IPS-NIHi7 (cell line): ENCODE measurements at regions not wholly inside any gene's neighbourhood (a gene's known extent, or its start where the extent isn't known, plus 50 kb on each side); places are given as distances from the start of the nearest gene placed in this dataset.
"Not testable (repeated sequence)": the region's sequence is repeated elsewhere in the genome, so short reads cannot be mapped to it uniquely, and the experiment has no call there.

Source experiments
- DNase-seq: peaks from one replicate; pipeline ENCODE4 v3.0.0; 2012; ENCODE audit warnings: mixed read lengths; ENCODE audit errors: extremely low spot score

DNA sequence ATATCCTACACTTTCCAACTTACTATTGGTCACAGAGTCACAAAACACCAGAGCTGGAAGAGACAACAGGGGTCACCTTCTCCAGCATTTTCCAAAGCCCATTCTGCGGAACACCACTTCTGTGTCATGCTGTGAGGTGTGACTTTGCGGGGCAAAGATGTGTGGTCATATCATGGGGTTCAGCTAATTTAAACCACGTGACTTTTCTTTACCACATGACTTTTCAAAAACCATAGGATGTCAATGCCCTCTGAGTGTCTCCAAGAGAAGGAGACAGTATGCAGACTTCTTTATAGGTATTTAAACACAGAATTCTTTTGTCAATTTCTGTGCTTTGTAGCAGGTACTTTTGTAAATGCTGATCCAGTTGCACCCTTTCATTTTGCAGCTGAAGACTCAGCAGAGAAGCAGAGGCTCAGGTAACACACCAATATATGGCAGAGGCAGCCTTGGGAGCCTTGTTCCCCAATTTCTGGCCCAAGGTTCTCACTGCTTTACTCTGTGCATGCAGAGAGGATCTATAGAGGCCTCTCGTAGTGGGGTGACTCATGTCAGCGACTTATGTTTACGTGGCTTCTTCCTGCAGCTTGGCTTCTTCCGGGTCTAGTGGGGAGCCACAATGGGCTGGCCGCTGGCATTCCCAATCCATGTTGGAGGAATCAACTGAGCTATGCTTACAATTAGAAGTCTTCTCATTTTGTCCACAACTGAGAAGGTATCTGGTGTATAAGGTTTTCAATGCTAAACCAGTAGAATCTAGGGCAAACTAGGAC, 104.0 kb upstream of the RHOBTB1 start:
- no peak for DNase-seq

DNA sequence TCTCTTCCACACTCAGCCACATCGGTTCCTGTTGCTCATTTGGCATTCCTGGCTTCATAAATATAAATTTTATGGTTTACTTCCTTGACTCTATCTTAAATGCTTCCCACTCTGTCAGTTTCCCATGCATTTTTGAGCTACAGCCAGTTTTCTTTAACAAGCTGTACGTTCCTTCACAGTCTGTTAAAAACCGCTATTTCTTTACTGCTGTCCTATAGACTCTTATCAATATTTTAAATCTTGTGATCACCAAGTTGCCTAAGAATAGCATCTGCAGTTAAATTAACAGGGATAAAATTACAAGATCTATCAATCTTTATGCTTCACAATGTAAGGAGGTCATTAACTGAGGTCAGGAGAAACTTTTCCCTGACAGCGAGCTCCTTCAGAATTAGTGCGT, 103.1 kb upstream of the RHOBTB1 start:
- no peak for DNase-seq

DNA sequence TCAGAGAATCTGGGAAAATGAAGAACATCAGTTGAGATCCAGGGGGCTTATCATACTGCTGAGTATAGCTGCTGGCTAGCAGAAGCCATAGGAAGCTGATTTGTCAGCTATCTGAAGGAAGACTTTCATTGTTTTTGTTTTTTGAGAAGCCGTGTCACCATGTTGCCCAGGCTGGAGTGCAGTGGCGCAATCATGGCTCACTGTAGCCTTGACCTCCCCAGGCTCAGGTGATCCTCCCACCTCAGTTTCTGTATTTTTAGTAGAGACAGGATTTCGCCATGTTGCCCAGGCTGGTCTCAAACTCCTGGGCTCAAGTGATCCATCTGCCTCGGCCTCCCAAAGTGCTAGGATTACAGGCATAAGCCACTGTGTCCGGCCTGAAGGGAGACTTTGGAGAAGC, 101.5 kb upstream of the RHOBTB1 start:
- not testable (repeated sequence) for DNase-seq

DNA sequence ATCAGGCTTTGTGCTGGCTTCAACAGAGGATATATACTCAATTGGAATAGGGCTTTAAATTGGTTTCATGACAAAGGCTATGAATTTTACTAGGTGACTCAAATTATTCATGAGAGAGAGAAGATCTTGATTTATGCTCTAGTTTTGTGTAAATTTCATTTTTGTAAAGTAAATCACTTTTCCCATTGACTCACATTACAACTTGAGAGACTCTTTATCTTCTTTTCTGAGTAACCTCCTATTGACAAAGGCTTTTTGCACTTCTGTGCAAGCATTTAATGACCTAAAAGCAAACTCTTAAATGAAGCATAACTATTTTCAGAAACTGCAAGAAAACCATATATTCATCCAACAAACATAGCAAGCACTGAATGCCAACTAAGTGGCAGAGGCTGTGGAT, 98.5 kb upstream of the RHOBTB1 start:
- DNase-seq = no peak

DNA sequence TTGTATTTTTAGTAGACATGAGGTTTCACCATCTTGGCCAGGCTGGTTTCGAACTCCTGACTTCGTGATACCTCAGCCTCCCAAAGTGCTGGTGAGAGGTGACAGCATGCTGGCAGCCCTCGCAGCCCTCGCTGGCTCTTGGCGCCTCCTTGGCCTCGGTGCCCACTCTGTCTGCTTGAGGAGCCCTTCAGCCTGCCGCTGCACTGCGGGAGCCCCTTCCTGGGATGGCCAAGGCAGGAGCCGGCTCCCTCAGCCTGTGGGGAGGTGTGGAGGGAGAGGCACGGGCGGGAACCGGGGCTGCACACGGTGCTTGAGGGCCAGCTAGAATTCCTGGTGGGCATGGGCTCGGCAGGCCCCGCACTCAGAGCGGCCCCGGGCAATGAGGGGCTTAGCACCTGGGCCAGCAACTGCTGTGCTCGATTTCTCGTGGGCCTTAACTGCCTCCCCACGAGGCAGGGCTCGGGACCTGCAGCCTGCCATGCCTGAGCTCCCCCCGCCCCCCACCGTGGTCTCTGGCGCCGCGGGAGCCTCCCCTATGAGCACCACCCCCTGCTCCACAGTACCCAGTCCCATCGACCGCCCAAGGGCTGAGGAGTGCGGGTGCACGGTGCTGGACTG, 96.5 kb upstream of the RHOBTB1 start:
- no peak for DNase-seq

DNA sequence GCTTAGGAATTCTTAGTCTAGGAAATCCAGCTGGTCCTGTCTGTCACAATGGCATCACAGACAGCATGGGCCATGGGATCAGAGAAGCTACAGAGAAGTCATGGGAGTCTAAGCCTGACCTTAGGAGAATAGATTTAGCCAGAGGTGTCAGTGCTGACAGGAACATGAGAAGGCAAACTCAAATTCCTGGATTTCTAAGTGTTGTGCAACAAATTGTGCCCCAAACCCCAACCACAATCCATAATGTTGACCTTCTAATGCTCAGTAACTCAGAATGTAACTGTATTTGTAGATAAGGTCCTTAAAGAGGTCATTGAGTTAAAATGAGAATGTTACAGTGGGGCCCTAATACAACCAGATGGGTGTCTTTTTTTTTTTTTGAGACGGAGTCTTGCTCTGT, 95.9 kb upstream of the RHOBTB1 start:
- DNase-seq = no peak

DNA sequence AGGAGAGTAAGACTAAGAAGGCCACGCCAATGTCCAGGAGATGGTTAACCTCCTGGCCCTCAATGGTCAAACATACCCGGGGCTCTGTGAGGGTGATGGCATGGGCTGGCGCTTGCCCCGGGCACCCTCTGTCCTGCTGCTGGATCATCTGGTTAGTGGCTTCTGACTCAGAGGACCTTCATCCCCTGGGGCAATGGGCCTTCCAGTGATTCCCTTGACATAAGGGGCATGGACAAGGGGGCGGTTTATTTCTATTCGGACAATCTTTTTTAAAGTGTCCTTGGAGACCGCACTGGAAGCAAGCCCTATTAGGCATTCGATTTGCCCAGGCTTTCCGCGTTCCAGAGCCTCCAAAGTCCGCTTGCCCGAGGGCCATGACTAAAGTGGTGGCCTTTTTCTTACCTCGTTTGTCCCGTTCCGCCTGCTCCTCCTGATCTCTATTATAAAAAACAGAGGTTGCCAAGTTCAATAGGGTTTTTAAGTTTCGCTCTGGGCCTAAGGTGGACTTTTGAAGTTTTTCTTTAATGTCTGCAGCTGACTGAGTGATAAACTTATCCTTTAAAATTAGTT, 93.4 kb upstream of the RHOBTB1 start:
- DNase-seq = not testable (repeated sequence)

DNA sequence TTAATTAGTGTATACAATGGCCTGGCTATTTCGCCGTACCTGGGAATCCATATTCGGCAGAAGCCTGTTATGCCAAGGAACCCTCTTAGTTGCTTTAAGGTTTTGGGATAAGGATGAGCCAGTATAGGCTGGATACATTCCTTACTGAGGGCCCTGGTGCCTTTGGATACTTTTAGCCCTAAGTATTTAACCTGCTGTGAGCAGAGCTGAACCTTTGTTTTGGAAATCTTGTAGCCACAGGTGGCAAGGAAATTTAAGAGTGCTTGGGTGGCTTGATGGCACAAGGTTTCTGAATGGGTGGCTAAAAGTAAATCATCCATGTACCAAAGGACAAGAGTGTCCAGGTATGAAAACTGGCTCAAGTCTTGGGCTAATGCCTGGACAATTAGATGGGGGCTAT, 92.2 kb upstream of the RHOBTB1 start:
- DNase-seq = not testable (repeated sequence)

DNA sequence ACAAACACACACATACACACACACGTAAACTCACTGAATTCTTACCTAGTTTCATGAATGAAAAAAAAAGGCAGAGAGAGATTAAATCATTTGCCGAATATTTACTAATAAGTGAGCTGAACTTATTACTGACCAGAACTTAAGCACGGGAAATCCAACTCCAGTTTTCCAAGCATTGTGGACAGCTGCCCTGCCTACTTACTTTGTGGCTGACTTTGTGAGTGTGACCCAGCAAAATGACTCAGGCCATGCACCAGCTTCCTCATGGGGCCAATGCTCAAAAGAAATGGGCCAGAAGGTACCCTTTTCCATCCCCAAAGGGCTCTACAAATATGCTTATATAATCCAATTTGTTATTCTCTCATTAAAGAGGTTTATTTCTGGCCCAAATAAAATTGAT, 87.4 kb upstream of the RHOBTB1 start:
- no peak for DNase-seq

DNA sequence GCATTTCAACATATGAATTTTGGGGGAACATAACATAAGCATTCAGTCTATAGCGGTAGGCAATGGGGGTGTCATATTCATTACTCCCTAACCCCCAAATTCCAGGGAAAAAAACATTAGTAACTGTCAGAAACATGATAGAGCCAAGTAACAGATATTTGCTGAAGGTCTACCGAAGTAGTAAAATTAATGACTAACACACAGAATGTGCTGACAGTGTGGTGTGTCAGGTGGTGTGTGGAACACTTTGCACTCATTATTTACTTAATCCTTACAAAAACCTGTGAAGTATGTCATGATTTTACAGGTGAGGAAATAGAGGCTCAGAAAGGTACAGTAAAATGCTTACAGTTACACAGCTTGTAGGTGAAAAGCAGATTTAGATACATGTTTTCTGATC, 85.4 kb upstream of the RHOBTB1 start:
- DNase-seq = no peak

DNA sequence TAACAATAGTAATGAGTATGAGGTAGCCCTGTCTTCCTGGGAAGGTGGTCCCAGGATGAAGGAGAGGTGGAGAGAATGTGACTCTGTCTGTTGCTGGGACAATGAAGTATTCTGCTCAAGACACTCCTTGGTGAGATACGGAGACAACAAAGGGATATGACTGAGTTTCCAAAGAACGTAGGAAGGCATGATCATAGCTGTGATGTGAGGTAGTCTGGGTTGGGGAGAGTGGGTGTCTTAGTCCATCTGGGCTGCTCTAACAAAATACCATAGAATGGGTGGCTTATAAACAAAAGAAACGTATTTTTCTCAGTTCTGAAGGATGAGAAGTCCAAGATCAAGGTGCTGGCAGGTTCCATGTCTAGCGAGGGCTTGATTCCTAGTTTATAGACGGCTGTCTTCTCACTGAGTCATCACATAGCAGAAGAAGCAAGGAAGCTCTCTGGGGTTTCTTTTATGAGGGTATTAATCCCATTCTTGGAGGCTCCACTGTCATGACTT, 84.9 kb upstream of the RHOBTB1 start:
- DNase-seq = no peak

DNA sequence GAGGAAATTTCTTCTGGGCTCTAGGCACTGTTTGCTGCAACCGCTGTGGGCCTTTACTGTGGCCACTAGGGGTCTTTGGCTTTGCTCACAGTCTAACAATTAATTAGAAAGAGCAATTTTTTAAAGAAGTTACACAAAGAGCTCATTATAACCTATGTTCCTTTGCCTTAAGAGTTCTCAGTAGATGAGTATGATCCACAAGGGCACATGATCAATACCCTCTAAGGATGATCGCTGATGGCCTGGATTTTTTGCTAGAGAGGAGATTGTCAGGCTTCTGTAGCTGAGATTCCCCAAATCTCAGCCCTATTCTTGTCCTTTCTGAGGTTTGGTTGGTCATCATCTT, 80.8 kb upstream of the RHOBTB1 start:
- peak; percentile 66 for DNase-seq

DNA sequence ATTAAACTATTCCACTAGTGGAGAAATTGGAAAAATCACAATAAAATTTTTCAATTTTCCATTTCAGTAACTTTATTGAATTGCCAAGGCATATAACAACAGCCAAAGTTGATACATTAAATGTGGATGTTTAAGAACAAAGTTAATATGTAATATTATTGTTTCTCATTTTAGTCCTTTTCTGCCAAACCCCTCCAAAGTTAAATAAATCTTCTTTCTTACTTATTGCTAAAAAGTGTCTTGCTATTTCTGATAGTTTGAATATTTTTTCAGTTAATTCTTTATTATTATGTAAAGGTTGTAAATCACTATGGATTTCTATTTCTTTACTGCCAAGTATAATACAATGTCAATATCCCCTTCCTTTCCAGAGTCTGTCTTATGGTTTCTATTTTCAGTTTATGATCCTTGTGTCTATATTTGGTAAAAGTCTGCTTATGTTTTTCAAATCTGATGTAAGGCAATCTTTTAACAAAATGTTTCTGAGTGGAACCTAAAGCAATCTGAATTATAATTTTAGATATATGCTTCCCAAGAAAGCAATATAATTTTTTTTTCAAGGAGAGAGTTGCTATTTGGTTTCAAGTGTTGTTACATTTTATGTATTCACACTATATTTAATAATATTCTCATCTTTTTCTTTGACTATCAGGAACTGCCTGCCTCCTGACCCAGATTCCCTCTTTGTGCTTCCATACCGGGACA, 80.3 kb upstream of the RHOBTB1 start:
- no peak for DNase-seq

DNA sequence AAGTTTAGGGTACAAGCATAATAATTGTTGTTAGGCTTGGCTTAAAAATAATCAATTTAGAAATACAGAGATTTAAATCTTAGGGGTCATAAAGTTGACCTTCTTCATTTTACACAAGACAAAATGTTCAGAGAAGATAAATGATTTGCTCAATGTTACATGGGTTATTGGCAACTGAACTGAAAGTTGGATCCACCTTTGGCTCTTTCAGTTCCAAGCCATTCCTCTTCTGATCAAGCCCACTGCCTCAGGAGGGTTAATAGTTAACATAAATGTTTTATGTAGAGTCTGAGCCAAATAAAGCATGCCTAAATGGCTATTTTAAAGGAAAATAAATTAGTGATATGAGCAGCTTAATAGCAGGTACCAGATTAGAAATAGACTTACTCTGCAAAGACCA, 79.1 kb upstream of the RHOBTB1 start:
- DNase-seq = no peak

DNA sequence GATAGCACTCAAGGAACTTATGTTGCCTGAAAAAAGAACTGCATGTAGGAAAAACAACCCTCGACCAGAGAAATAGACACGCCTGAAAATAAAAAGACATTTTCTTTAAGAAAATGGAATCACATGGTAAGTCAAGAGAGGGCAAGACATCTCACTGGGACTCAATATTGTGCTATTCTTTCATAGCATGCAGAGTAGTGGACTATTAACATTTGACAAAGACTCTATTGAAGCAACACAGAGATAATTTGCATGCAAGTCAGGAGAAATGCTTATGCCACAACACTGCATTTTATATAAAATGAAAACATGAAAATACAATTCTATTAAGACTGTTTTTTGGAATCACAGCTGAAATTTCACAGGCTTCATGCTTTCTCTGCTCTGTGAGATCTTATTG, 77.9 kb upstream of the RHOBTB1 start:
- DNase-seq = no peak

DNA sequence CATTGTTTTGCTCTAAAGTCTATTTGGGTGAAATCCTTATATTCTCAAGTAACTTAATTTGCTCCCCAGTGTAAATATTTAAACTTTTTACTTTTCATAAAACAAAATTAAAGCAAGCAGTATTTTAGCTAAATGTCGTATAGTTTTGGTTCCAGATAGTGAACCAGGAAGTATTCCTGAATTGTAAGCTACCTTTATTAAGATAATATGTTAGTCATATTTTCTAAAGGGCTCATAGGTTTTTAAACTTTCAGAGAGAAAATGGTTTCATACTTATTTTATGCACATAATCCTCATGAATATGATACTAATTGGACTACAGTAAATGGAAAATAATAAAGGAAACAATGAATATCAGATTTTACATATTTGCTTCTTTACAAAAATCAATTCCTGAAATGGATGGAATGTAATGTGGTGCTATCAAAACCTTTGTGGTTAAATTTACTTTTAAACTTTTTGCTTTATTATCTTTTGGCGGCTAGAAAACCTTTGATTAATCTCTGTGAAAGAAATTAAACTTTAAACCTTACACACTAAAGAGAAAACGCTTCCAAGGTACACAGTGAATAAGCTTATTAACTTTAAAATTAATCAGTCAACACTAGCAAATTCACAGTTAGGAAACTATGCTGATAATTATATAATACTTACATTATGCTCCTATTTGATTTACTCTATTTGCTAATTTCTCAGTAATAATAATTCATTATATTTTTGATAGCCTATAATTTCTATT, 76.6 kb upstream of the RHOBTB1 start:
- no peak for DNase-seq

DNA sequence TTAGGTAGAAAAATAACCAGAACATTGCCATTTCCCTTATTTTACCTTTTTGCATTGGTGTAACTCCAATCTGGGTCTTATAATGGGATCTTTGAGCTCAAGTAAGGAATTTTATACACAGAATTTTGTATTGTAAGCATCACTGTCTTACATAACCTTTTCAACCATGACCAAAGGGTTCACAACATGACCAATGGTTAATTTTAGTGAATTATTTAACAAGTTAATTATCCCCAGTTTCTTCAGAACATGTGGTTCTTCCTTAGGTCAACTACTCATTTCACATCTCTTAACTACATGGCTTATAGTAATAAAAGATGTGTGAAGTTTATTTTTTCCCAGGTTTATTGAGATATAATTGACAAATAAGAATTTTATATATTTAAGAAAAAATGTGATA, 74.2 kb upstream of the RHOBTB1 start:
- DNase-seq = no peak

DNA sequence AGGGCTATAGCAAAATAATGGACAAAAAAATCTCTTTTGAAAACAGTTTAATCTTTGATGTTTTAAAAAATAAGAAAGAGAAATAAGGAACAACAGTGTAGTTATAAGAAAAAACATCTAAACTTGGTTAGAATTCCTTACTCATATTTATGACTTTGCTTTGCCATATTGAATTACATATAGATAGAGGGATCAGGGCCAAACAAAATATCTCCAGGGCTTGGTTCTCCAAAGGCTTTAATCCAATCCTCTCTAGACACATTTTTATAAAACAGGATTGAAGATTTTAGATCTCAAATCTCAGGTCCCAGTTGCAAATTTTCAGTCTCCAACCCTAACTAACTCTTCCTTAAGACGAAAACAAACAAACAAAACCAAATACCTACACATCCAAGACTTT, 72.6 kb upstream of the RHOBTB1 start:
- no peak for DNase-seq

DNA sequence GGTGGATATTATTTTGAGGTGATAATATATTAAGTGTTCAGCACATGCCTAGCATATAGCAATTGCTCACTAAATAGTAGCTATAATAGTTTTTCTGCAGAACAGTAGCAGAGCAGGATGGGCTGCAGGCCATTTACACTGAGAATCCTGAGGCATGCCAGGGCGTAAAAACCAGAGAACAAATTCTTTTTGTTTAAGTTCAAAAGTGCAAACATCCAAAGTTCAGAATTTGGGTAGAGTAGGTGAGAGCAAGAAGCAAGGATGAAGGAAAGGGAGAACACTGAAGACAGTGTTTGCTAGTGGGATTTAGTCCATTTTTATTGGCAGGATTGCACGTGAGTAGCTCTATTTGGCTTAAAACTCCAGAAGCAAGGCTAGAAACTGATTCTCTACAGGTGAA, 72.0 kb upstream of the RHOBTB1 start:
- DNase-seq = no peak

DNA sequence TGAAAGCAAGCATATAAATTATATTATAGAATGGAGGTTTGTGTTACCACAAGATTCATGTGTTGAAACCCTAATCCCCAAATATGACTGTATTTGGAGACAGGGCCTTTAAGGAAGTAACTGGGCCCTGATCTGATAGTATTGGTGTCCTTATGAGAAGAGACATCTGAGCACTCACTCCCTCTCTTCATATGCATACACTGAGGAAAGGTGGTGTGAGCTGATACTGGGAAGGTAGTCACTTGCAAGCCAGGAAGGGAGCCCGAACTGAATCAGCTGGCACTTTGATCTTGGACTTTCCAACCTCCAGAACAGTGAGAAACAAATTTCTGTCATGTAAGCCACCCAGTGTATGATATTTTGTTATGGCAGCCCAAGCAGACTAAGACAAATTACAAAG, 66.9 kb upstream of the RHOBTB1 start:
- DNase-seq = no peak

DNA sequence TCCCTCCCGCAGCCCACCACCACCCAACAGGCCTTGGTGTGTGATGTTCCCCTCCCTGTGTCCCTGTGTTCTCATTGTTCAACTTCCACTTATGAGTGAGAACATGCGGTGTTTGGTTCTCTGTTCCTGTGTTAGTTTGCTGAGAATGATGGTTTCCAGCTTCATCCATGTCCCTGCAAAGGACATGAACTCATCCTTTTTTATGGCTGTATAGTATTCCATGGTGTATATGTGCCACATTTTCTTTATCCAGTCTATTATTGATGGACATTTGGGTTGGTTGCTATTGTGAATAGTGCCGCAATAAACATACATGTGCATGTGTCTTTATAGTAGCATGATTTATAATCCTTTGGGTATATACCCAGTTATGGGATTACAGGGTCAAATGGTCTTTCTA, 59.1 kb upstream of the RHOBTB1 start:
- not testable (repeated sequence) for DNase-seq

DNA sequence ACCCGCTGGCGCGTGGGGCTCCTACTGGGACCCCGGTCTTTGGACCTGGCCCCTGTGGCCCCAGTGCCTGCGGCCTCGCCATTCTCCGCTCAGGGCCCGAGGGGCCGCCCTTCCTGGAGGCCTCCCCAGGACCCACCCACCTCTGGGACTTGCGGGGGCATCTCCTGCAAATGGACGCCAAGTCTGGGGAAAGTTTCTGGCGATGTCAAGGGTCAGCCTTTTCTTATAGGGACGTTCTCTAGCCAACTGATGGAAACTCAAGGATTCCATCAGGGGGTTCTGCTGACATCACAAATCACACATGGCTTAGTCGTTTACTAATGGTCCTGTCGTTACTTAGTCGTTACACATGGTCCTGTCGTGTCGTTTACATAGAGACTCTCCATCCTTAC, 57.7 kb upstream of the RHOBTB1 start:
- DNase-seq = no peak
